CD4-positive, alpha-beta T cell (primary cell): ENCODE measurements at regions not wholly inside any gene's neighbourhood (a gene's known extent, or its start where the extent isn't known, plus 50 kb on each side); places are given as distances from the start of the nearest gene placed in this dataset.

Experiments used
- ATAC-seq: fragments of 200-7000 bp; cut with Tn5 transposase; one replicate; pipeline ENCODE4 v1.10.0; 2022; ENCODE audit warnings: mild to moderate bottlenecking; ENCODE audit not compliant: poor library complexity
- CTCF ChIA-PET: fragments of 350-600 bp; sonication (Branson Sonifier 250); formaldehyde crosslinking; loops from one replicate; lab custom pipeline; 2021; ENCODE audit warnings: antibody characterized with exemption, inconsistent platforms; lab: Charles Lee
- POLR2A ChIA-PET: fragments of 350-600 bp; sonication (Branson Sonifier 250); formaldehyde crosslinking; loops from one replicate; lab custom pipeline; 2021; ENCODE audit warnings: antibody characterized with exemption, inconsistent platforms; lab: Charles Lee
- DNase-seq, 14 experiments: peaks; one replicate each; pipeline ENCODE4 v3.0.0-alpha.2; 2013 to 2020; ENCODE audit warnings: mixed read lengths in 2 of 14
- H3K27ac ChIP-seq, 2 donors: one replicate each; pipeline versions ENCODE4 v1.5.1 to v1.7.0; 2013; ENCODE audit warnings: low read length in 2 of 2, low read depth in 1 of 2, mild to moderate bottlenecking in 1 of 2
- H3K27me3 ChIP-seq, 2 experiments: 1 replicate in 1 of 2; 2 replicates in 1 of 2; pipeline versions ENCODE4 v1.6.1 to v1.7.0; 2013; ENCODE audit warnings: low read length in 2 of 2, control low read depth in 1 of 2, mild to moderate bottlenecking in 1 of 2, moderate library complexity in 1 of 2; ENCODE audit not compliant: insufficient read depth in 2 of 2, control insufficient read depth in 1 of 2
- H3K36me3 ChIP-seq: one replicate; pipeline ENCODE4 v1.6.1; 2013; ENCODE audit warnings: low read length, control low read depth; ENCODE audit not compliant: insufficient read depth
- H3K4me1 ChIP-seq: one replicate; pipeline ENCODE4 v1.6.1; 2013; ENCODE audit warnings: low read length, control low read depth; ENCODE audit not compliant: insufficient read depth
- H3K4me3 ChIP-seq: one replicate; pipeline ENCODE4 v1.5.1; 2013; ENCODE audit warnings: mild to moderate bottlenecking, low read length, moderate library complexity
- H3K9me3 ChIP-seq, 2 experiments: 1 replicate in 1 of 2; 2 replicates in 1 of 2; pipeline versions ENCODE4 v1.6.1 to v1.7.0; 2013; ENCODE audit warnings: low read length in 2 of 2, mild to moderate bottlenecking in 2 of 2, control low read depth in 1 of 2, moderate library complexity in 1 of 2; ENCODE audit not compliant: control insufficient read depth in 1 of 2, insufficient read depth in 1 of 2
- H3K27ac Mint-ChIP-seq: one replicate; pipeline ENCODE4 v1.8.0; 2020; ENCODE audit warnings: mixed read lengths
- H3K27me3 Mint-ChIP-seq: one replicate; pipeline ENCODE4 v1.8.0; 2021; ENCODE audit warnings: mixed read lengths
- H3K36me3 Mint-ChIP-seq: one replicate; pipeline ENCODE4 v1.8.0; 2021; ENCODE audit warnings: low read depth, mixed read lengths
- H3K4me1 Mint-ChIP-seq: one replicate; pipeline ENCODE4 v1.8.0; 2021; ENCODE audit warnings: low read depth, mixed read lengths
- H3K4me3 Mint-ChIP-seq: one replicate; pipeline ENCODE4 v1.8.0; 2020; ENCODE audit warnings: mild to moderate bottlenecking, mixed read lengths
- H3K9me3 Mint-ChIP-seq: one replicate; pipeline ENCODE4 v1.8.0; 2020; ENCODE audit warnings: mixed read lengths
- CTCF ChIP-seq: fragments of 200-600 bp; IDR thresholded peaks from one replicate; pipeline ENCODE4 v1.8.0; 2022; ENCODE audit warnings: antibody characterized with exemption, mild to moderate bottlenecking
- intact Hi-C, 2 experiments: fragments of 100-400 bp; cut with DNase I in 1 of 2; cut with micrococcal nuclease in 1 of 2; formaldehyde crosslinking; loops; one replicate each; pipeline versions ENCODE4 v1.15.1 to v1.9.0; 2023 to 2025; cut with DNase I, micrococcal nuclease

GRCh38 chr14:44112774-44113460 is 394.2 kb downstream of the FSCB start:
- no peak overlapping the region for H3K27ac ChIP-seq
- no peak overlapping the region for H3K4me3 Mint-ChIP-seq
- intact Hi-C loops = no loop called here
- H3K4me3 ChIP-seq = no peak overlapping the region
- H3K9me3 Mint-ChIP-seq = peaks cover 37% of the 10 kb centered on the region
- no peaks in the 10 kb centered on the region for H3K27me3 Mint-ChIP-seq
- no peak for TF ChIP-seq CTCF
- no peaks in the 10 kb centered on the region for H3K4me1 ChIP-seq
- no peaks in the 10 kb centered on the region for H3K27me3 ChIP-seq
- no peaks in the 10 kb centered on the region for H3K4me1 Mint-ChIP-seq
- H3K36me3 ChIP-seq = no peaks in the 10 kb centered on the region
- no peak overlapping the region for H3K27ac Mint-ChIP-seq
- ChIA-PET POLR2A (no interaction called here), CTCF (no interaction called here)
- no peaks in the 10 kb centered on the region for H3K36me3 Mint-ChIP-seq
- DNase-seq (no peak), ATAC-seq (no peak)
- H3K9me3 ChIP-seq = peaks cover 0 to 5% of the 10 kb centered on the region in 2 experiments

- CTCF ChIA-PET = no interaction called here
- POLR2A ChIA-PET = no interaction called here
- H3K9me3 Mint-ChIP-seq = peaks cover 22% of the 10 kb centered on the region
Measured at GRCh38 chr14:44109036-44109435, 398.0 kb downstream of the FSCB start.

GRCh38 chr14:44108601-44109000 is 398.5 kb downstream of the FSCB start:
- POLR2A ChIA-PET = no interaction called here
- Histone ChIP-seq H3K4me1 (no peaks in the 10 kb centered on the region), H3K27ac (no peak overlapping the region), H3K27me3 (no peaks in the 10 kb centered on the region), H3K9me3 (peaks cover 0 to 6% of the 10 kb centered on the region in 2 experiments), H3K36me3 (no peaks in the 10 kb centered on the region), H3K4me3 (no peak overlapping the region)
- intact Hi-C loops = no loop called here
- CTCF ChIA-PET = no interaction called here
- H3K27me3 Mint-ChIP-seq = no peaks in the 10 kb centered on the region
- no peak overlapping the region for H3K27ac Mint-ChIP-seq
- DNase-seq = no peak
- no peak for TF ChIP-seq CTCF
- ATAC-seq = no peak
- H3K4me1 Mint-ChIP-seq = no peaks in the 10 kb centered on the region
- H3K9me3 Mint-ChIP-seq = peaks cover 22% of the 10 kb centered on the region
- H3K36me3 Mint-ChIP-seq = no peaks in the 10 kb centered on the region
- no peak overlapping the region for H3K4me3 Mint-ChIP-seq

More at GRCh38 chr14:44109036-44109435, 398.0 kb downstream of the FSCB start:
- no peak overlapping the region for H3K4me3 Mint-ChIP-seq
- H3K27me3 ChIP-seq = no peaks in the 10 kb centered on the region
- no peaks in the 10 kb centered on the region for H3K36me3 Mint-ChIP-seq
- DNase-seq (no peak), ATAC-seq (no peak)
- no peak for TF ChIP-seq CTCF
- no peaks in the 10 kb centered on the region for H3K36me3 ChIP-seq
- intact Hi-C loops = no loop called here
- no peak overlapping the region for H3K27ac Mint-ChIP-seq
- H3K4me3 ChIP-seq = no peak overlapping the region
- no peaks in the 10 kb centered on the region for H3K27me3 Mint-ChIP-seq
- H3K4me1 ChIP-seq = no peaks in the 10 kb centered on the region
- H3K27ac ChIP-seq = no peak overlapping the region
- H3K4me1 Mint-ChIP-seq = no peaks in the 10 kb centered on the region
- H3K9me3 ChIP-seq = peaks cover 0 to 6% of the 10 kb centered on the region in 2 experiments
